GM20431 (cell line): ENCODE measurements at regions not wholly inside any gene's neighbourhood (a gene's known extent, or its start where the extent isn't known, plus 50 kb on each side); places are given as distances from the start of the nearest gene placed in this dataset.

ENCODE experiments used
- in situ Hi-C: fragments of 300-500 bp; cut with MseI, MboI; formaldehyde crosslinking; loops from one replicate; pipeline ENCODE4 v1.15.0; 2020; ENCODE audit warnings: low sequenced_read_pairs; ENCODE audit not compliant: unreplicated experiment

- in situ Hi-C loops = loop anchor here (25.0 kb wide), 2 partner anchors 204 to 354 kb away; partner anchors contain the start of genes BANF2, BFSP1 and RRBP1
These were observed 77.5 kb downstream of the SNX5 start for GRCh38 chr20:17891131-17891530.

- in situ Hi-C loops = loop anchor here (25.0 kb wide), 2 partner anchors 203 to 353 kb away; partner anchors contain the start of genes BANF2, BFSP1 and RRBP1
These were observed 78.3 kb downstream of the SNX5 start for GRCh38 chr20:17890330-17890729.

- in situ Hi-C loops = loop anchor here (25.0 kb wide), 2 partner anchors 202 to 352 kb away; partner anchors contain the start of genes BANF2, BFSP1 and RRBP1
These were observed 79.4 kb downstream of the SNX5 start for GRCh38 chr20:17889226-17889625.

- in situ Hi-C loops = loop anchor here (25.0 kb wide), 2 partner anchors 201 to 351 kb away; partner anchors contain the start of genes BANF2, BFSP1 and RRBP1
These were observed 80.5 kb downstream of the SNX5 start for GRCh38 chr20:17888044-17888443.

GRCh38 chr20:17887331-17888030 is 81.1 kb downstream of the SNX5 start:
- in situ Hi-C loops = loop anchor here (25.0 kb wide), 2 partner anchors 200 to 350 kb away; partner anchors contain the start of genes BANF2, BFSP1 and RRBP1

GRCh38 chr20:17885544-17885943 is 83.0 kb downstream of the SNX5 start:
- in situ Hi-C loops = loop anchor here (25.0 kb wide), 2 partner anchors 198 to 348 kb away; partner anchors contain the start of genes BANF2, BFSP1 and RRBP1

GRCh38 chr20:17885076-17885475 is 83.5 kb downstream of the SNX5 start:
- in situ Hi-C loops = loop anchor here (25.0 kb wide), 2 partner anchors 198 to 348 kb away; partner anchors contain the start of genes BANF2, BFSP1 and RRBP1

- in situ Hi-C loops = loop anchor here (25.0 kb wide), 2 partner anchors 197 to 347 kb away; partner anchors contain the start of genes BANF2, BFSP1 and RRBP1
These were observed 84.1 kb downstream of the SNX5 start for GRCh38 chr20:17884307-17885003.

- in situ Hi-C loops = loop anchor here (25.0 kb wide), 2 partner anchors 196 to 346 kb away; partner anchors contain the start of genes BANF2, BFSP1 and RRBP1
These were observed 84.8 kb downstream of the SNX5 start for GRCh38 chr20:17883592-17884306.

- in situ Hi-C loops = loop anchor here (25.0 kb wide), 2 partner anchors 196 to 346 kb away; partner anchors contain the start of genes BANF2, BFSP1 and RRBP1
These were observed 85.6 kb downstream of the SNX5 start for GRCh38 chr20:17882834-17883591.

- in situ Hi-C loops = loop anchor here (25.0 kb wide), 2 partner anchors 195 to 345 kb away; partner anchors contain the start of genes BANF2, BFSP1 and RRBP1
These were observed 86.3 kb downstream of the SNX5 start for GRCh38 chr20:17882065-17882833.

- in situ Hi-C loops = loop anchor here (25.0 kb wide), 2 partner anchors 194 to 344 kb away; partner anchors contain the start of genes BANF2, BFSP1 and RRBP1
These were observed 86.9 kb downstream of the SNX5 start for GRCh38 chr20:17881741-17882064.

- in situ Hi-C loops = loop anchor here (25.0 kb wide), 2 partner anchors 192 to 342 kb away; partner anchors contain the start of genes BANF2, BFSP1 and RRBP1
These were observed 89.5 kb downstream of the SNX5 start for GRCh38 chr20:17878912-17879602.

- in situ Hi-C loops = loop anchor here (25.0 kb wide), 2 partner anchors 191 to 341 kb away; partner anchors contain the start of genes BANF2, BFSP1 and RRBP1
These were observed 90.3 kb downstream of the SNX5 start for GRCh38 chr20:17878069-17878911.

GRCh38 chr20:17875981-17876385 is 92.6 kb downstream of the SNX5 start:
- in situ Hi-C loops = loop anchor here (25.0 kb wide), 2 partner anchors 189 to 339 kb away; partner anchors contain the start of genes BANF2, BFSP1 and RRBP1
